ENCODE measurements at regions not wholly inside any gene's neighbourhood (a gene's known extent, or its start where the extent isn't known, plus 50 kb on each side); places are given as distances from the start of the nearest gene placed in this dataset.
A peak's percentile ranks its signal among the peaks of the same experiment; 100 is the strongest.

- WGBS, 4 donors: 65 to 95% (median 70%) methylated on average over 3 to 10 of the region's 10 CpGs
- no peaks in the 10 kb centered on the region for H3K4me1 ChIP-seq
- H3K4me3 ChIP-seq: no peak overlapping the region
- TF ChIP-seq CTCF (IDR thresholded peaks at IDR 0.05): no peak
- TF ChIP-seq POLR2A (IDR thresholded peaks at IDR 0.05): no peak
- DNase-seq: no peak
- intact Hi-C loops (cut with DNase I): no loop called here
- no peaks in the 10 kb centered on the region for H3K27me3 ChIP-seq
- H3K36me3 ChIP-seq: no peaks in the 10 kb centered on the region
- H3K9me3 ChIP-seq: peaks cover 0 to 4% (median 0%) of the 10 kb centered on the region in 12 donors
- H3K27ac ChIP-seq: no peak overlapping the region
- no peak for ATAC-seq
Measured at GRCh38 chr17:54435966-54436365, 464.7 kb upstream of the TOM1L1 start.

- Histone ChIP-seq H3K9me3 (peaks cover 0 to 4% (median 0%) of the 10 kb centered on the region in 12 donors), H3K4me3 (no peak overlapping the region), H3K27me3 (no peaks in the 10 kb centered on the region), H3K4me1 (no peaks in the 10 kb centered on the region), H3K36me3 (no peaks in the 10 kb centered on the region), H3K27ac (no peak overlapping the region)
- 59 to 69% (median 61%) methylated on average over 7 of the region's 7 CpGs for WGBS, 4 donors
- ATAC-seq (no peak), DNase-seq (no peak)
- TF ChIP-seq POLR2A (IDR thresholded peaks at IDR 0.05) (no peak), CTCF (IDR thresholded peaks at IDR 0.05) (no peak)
- intact Hi-C loops (cut with DNase I): no loop called here
Measured at GRCh38 chr17:54439816-54440215, 460.8 kb upstream of the TOM1L1 start.

GRCh38 chr17:54451051-54451450 lies 449.6 kb upstream of the TOM1L1 start:
- H3K36me3 ChIP-seq: no peaks in the 10 kb centered on the region
- no peaks in the 10 kb centered on the region for H3K27me3 ChIP-seq
- H3K9me3 ChIP-seq: peaks cover 0 to 21% (median 12%) of the 10 kb centered on the region in 12 donors
- DNase-seq (no peak), ATAC-seq (no peak)
- intact Hi-C loops (cut with DNase I): no loop called here
- H3K4me3 ChIP-seq: no peak overlapping the region
- 46 to 70% (median 58%) methylated on average over 1 of the region's 1 CpG for WGBS, 4 donors
- no peaks in the 10 kb centered on the region for H3K4me1 ChIP-seq
- no peak overlapping the region for H3K27ac ChIP-seq
- no peak for TF ChIP-seq POLR2A (IDR thresholded peaks at IDR 0.05)

GRCh38 chr17:54452666-54453348 lies 447.8 kb upstream of the TOM1L1 start:
- H3K9me3 ChIP-seq: peaks cover 0 to 33% (median 15%) of the 10 kb centered on the region in 12 donors
- no peak for DNase-seq
- intact Hi-C loops (cut with DNase I): no loop called here
- WGBS, 4 donors: 68 to 78% (median 72%) methylated on average over 6 of the region's 6 CpGs
- no peak overlapping the region for H3K4me3 ChIP-seq
- H3K27ac ChIP-seq: no peak overlapping the region
- ATAC-seq: peak in 1 of 4 donors; percentile 14
- H3K4me1 ChIP-seq: no peaks in the 10 kb centered on the region
- no peaks in the 10 kb centered on the region for H3K27me3 ChIP-seq
- H3K36me3 ChIP-seq: no peaks in the 10 kb centered on the region
- no peak for TF ChIP-seq CTCF (IDR thresholded peaks at IDR 0.05)
- no peak for TF ChIP-seq POLR2A (IDR thresholded peaks at IDR 0.05)

Measured in heart left ventricle (tissue), 16 donors.